ENCODE measurements at regions not wholly inside any gene's neighbourhood (a gene's known extent, or its start where the extent isn't known, plus 50 kb on each side); places are given as distances from the start of the nearest gene placed in this dataset.

DNA sequence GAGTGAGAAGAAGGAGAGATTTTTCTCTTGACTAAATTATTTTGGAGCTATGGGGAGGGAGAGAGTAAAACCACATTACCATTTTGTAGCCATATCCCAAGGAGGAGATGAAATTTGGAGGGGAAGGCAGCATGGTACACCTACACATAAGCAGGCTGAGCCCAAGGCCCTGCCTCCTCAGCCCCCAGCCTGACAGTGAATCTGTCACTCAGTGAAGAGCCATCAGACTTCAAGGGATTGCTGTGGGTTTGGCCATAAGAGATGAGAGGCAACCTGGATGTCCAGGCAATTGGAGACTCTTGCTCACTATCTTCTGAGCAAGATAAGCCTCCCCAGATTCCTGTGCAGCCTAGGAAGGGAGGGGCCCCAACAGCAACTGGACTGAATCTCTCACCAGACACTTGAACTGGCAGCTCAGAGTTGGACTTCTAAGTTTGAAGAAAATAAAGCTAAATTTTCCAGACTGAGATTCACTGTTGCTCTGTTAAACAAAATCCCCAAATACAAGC, 216.6 kb downstream of the SEMA6A start:
- H3K27ac ChIP-seq (ENCODE audit: low read depth in 1 of 2, low read length in 2 of 2), result peak overlapping the region in 1 of 2 donors; percentile 62
- no peak for TF ChIP-seq CTCF (IDR thresholded peaks at IDR 0.05)
- peak overlapping the region in 2 of 7 donors; percentile 17 to 76 for H3K27ac Mint-ChIP-seq

GRCh38 chr5:116355819-116356601, 218.6 kb downstream of the SEMA6A start:
- H3K4me1 Mint-ChIP-seq, result peaks cover 29% of the 10 kb centered on the region
- intact Hi-C loops (cut with micrococcal nuclease), result no loop called here
- DNase-seq, result no peak
- H3K36me3 ChIP-seq (replicated peaks in 1 of 2; ENCODE audit: control insufficient read depth in 1 of 2, insufficient read depth in 2 of 2, low read length in 2 of 2), result peaks cover 0 to 4% of the 10 kb centered on the region in 2 donors
- H3K4me3 Mint-ChIP-seq, result no peak overlapping the region
- no peaks in the 10 kb centered on the region for H3K27me3 ChIP-seq (ENCODE audit: control insufficient read depth in 2 of 2, insufficient read depth in 2 of 2, low read length in 2 of 2)
- no peak overlapping the region for H3K9ac ChIP-seq (ENCODE audit: insufficient read depth, low read length, poor library complexity, severe bottlenecking)
- no peak overlapping the region for H3K27ac Mint-ChIP-seq
- no peaks in the 10 kb centered on the region for H4K20me1 ChIP-seq (ENCODE audit: insufficient read depth, low read length)
- no peak overlapping the region for H3K27ac ChIP-seq (ENCODE audit: low read depth in 1 of 2, low read length in 2 of 2)
- 92% methylated on average over 2 of the region's 6 CpGs for WGBS (ENCODE audit: insufficient coverage)
- H3K4me1 ChIP-seq (ENCODE audit: control insufficient read depth in 1 of 2, insufficient read depth in 2 of 2, low read length in 2 of 2), result peaks cover 23 to 25% of the 10 kb centered on the region in 2 donors
- no peak for TF ChIP-seq CTCF (IDR thresholded peaks at IDR 0.05)
- H3K9me3 ChIP-seq (replicated peaks in 1 of 2; ENCODE audit: control insufficient read depth in 1 of 2, insufficient read depth in 1 of 2, low read length in 2 of 2), result peaks cover 5 to 6% of the 10 kb centered on the region in 2 donors
- no peak overlapping the region for H3K4me3 ChIP-seq (replicated peaks in 1 of 3; ENCODE audit: low read depth in 2 of 3, low read length in 3 of 3)
- peaks cover 2 to 9% (median 7%) of the 10 kb centered on the region in 7 donors for H3K9me3 Mint-ChIP-seq
- no peaks in the 10 kb centered on the region for H3K79me2 ChIP-seq (ENCODE audit: insufficient read depth, low read length)
- no peaks in the 10 kb centered on the region for H3K27me3 Mint-ChIP-seq (ENCODE audit: low read depth in 3 of 3)
- no peak overlapping the region for H3K4me2 ChIP-seq (replicated peaks; ENCODE audit: extremely low read depth, low read length, poor library complexity, severe bottlenecking)
- no peak overlapping the region for H2AFZ ChIP-seq (ENCODE audit: insufficient read depth, low read depth, low read length, poor library complexity, severe bottlenecking)
- peaks cover 7 to 16% of the 10 kb centered on the region in 2 donors for H3K36me3 Mint-ChIP-seq

More for the DNA sequence above, 216.6 kb downstream of the SEMA6A start:
- Histone ChIP-seq H3K79me2 (ENCODE audit: insufficient read depth, low read length) (no peaks in the 10 kb centered on the region), H3K36me3 (replicated peaks in 1 of 2; ENCODE audit: control insufficient read depth in 1 of 2, insufficient read depth in 2 of 2, low read length in 2 of 2) (peaks cover 0 to 4% of the 10 kb centered on the region in 2 donors), H3K4me3 (replicated peaks in 1 of 3; ENCODE audit: low read depth in 2 of 3, low read length in 3 of 3) (no peak overlapping the region), H3K4me2 (replicated peaks; ENCODE audit: extremely low read depth, low read length, poor library complexity, severe bottlenecking) (no peak overlapping the region), H2AFZ (ENCODE audit: insufficient read depth, low read depth, low read length, poor library complexity, severe bottlenecking) (no peak overlapping the region), H3K27me3 (ENCODE audit: control insufficient read depth in 2 of 2, insufficient read depth in 2 of 2, low read length in 2 of 2) (no peaks in the 10 kb centered on the region), H3K9me3 (replicated peaks in 1 of 2; ENCODE audit: control insufficient read depth in 1 of 2, insufficient read depth in 1 of 2, low read length in 2 of 2) (peaks cover 5 to 11% of the 10 kb centered on the region in 2 donors), H4K20me1 (ENCODE audit: insufficient read depth, low read length) (no peaks in the 10 kb centered on the region), H3K4me1 (ENCODE audit: control insufficient read depth in 1 of 2, insufficient read depth in 2 of 2, low read length in 2 of 2) (peaks cover 23 to 25% of the 10 kb centered on the region in 2 donors), H3K9ac (ENCODE audit: insufficient read depth, low read length, poor library complexity, severe bottlenecking) (no peak overlapping the region)
- H3K4me1 Mint-ChIP-seq, result peaks cover 29% of the 10 kb centered on the region
- no peak overlapping the region for H3K4me3 Mint-ChIP-seq
- intact Hi-C loops (cut with micrococcal nuclease), result no loop called here
- H3K9me3 Mint-ChIP-seq, result peaks cover 0 to 7% (median 3%) of the 10 kb centered on the region in 7 donors
- peaks cover 0 to 2% (median 0%) of the 10 kb centered on the region in 3 donors for H3K27me3 Mint-ChIP-seq (ENCODE audit: low read depth in 3 of 3)
- DNase-seq, result no peak
- H3K36me3 Mint-ChIP-seq, result peaks cover 6 to 14% of the 10 kb centered on the region in 2 donors
